ENCODE measurements at regions not wholly inside any gene's neighbourhood (a gene's known extent, or its start where the extent isn't known, plus 50 kb on each side); places are given as distances from the start of the nearest gene placed in this dataset.

- Mint-ChIP-seq H3K4me1 (no peaks in the 10 kb centered on the region), H3K9me3 (ENCODE audit: low read depth) (no peaks in the 10 kb centered on the region), H3K36me3 (ENCODE audit: low read depth) (no peaks in the 10 kb centered on the region), H3K27me3 (peaks cover 2% of the 10 kb centered on the region), H3K27ac (no peak overlapping the region), H3K4me3 (no peak overlapping the region)
- POLR2A ChIA-PET = interaction anchor here (0.7 kb wide), 1 partner anchor 100 kb away, joined by 3 read pairs; no protein-coding TSS in a partner anchor
- intact Hi-C loops (cut with DNase I, micrococcal nuclease) = no loop called here
- no peak for DNase-seq
- no peak for ATAC-seq
- CTCF ChIA-PET = no interaction called here
Observed at GRCh38 chr17:33481652-33482051, 188.6 kb upstream of the ASIC2 start.

- no peaks in the 10 kb centered on the region for H3K36me3 Mint-ChIP-seq (ENCODE audit: low read depth)
- no peaks in the 10 kb centered on the region for H3K9me3 Mint-ChIP-seq (ENCODE audit: low read depth)
- intact Hi-C loops (cut with DNase I, micrococcal nuclease) = no loop called here
Observed at GRCh38 chr17:33482636-33483035, 189.5 kb upstream of the ASIC2 start.

DNA sequence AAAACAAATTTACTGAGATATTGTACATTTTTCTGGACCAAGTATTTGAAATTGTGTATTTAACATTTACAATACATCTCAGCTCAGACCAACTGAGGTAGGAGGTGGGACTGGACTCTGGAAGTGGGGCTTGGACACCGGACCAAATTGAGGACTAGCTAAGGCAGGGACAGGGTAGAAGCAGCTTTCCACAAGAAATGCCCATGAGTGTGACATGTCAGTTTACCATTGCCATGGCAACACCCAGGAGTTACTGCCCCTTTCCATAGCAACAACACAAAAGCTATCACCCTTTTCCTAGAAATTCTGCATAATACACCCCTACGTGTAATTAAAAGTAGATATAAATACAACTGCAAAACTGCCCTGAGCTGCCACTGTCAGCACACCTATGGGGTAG, 191.5 kb upstream of the ASIC2 start:
- no peak overlapping the region for H3K4me3 Mint-ChIP-seq
- ATAC-seq = no peak
- H3K27ac Mint-ChIP-seq = no peak overlapping the region
- no peak for DNase-seq
- peaks cover 2% of the 10 kb centered on the region for H3K27me3 Mint-ChIP-seq
- no peaks in the 10 kb centered on the region for H3K9me3 Mint-ChIP-seq (ENCODE audit: low read depth)
- intact Hi-C loops (cut with DNase I, micrococcal nuclease) = no loop called here
- ChIA-PET CTCF (no interaction called here), POLR2A (no interaction called here)
- no peaks in the 10 kb centered on the region for H3K36me3 Mint-ChIP-seq (ENCODE audit: low read depth)
- H3K4me1 Mint-ChIP-seq = no peaks in the 10 kb centered on the region

More at GRCh38 chr17:33482636-33483035, 189.5 kb upstream of the ASIC2 start:
- ATAC-seq = no peak
- CTCF ChIA-PET = no interaction called here
- Mint-ChIP-seq H3K27ac (no peak overlapping the region), H3K4me3 (no peak overlapping the region), H3K4me1 (no peaks in the 10 kb centered on the region), H3K27me3 (peaks cover 2% of the 10 kb centered on the region)
- POLR2A ChIA-PET = no interaction called here
- DNase-seq = no peak

DNA sequence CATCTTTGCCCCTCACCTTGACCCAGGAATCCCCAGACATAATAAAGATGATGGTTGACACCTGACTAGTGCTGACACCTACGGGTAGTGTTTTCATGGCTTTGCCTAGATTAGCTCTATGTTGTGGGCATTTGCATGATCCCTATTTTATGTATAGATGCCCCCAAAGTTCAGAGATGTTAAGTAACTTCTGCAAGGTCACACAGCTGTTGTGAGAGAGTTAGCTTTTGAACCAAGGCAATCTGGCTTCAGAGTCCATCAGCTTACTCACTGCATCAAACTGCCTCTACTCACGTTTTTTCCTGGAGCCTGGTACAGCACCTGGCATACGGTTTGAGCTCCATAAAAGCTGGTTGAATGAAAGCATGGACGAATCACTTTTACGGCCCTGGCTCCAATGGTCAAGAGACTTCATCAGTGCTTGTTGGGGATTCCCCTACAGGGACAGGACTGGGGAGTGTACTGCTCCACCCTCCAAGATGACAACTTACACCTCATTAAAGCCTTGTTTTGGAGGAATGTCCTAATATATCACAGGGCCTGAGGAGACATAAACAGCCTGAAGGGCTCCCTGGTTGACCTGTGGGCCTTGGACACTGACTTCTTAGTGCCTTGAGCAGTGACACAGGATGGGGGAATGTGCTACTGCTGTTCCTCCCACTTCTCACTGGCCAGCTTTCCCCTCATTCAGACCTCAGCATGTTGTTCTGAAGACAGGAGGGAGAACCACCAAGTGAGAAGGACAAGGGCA, 193.2 kb upstream of the ASIC2 start:
- ChIA-PET CTCF (interaction anchor here (0.6 to 0.7 kb wide), 2 partner anchors 13 to 80 kb away, joined by 4 to 5 read pairs; no protein-coding TSS in a partner anchor), POLR2A (no interaction called here)
- DNase-seq = no peak
- no peak for ATAC-seq
- H3K27me3 Mint-ChIP-seq = peaks cover 2% of the 10 kb centered on the region
- no peaks in the 10 kb centered on the region for H3K36me3 Mint-ChIP-seq (ENCODE audit: low read depth)
- no peak overlapping the region for H3K27ac Mint-ChIP-seq
- intact Hi-C loops (cut with DNase I, micrococcal nuclease) = no loop called here
- H3K9me3 Mint-ChIP-seq (ENCODE audit: low read depth) = no peaks in the 10 kb centered on the region
- no peaks in the 10 kb centered on the region for H3K4me1 Mint-ChIP-seq
- no peak overlapping the region for H3K4me3 Mint-ChIP-seq

DNA sequence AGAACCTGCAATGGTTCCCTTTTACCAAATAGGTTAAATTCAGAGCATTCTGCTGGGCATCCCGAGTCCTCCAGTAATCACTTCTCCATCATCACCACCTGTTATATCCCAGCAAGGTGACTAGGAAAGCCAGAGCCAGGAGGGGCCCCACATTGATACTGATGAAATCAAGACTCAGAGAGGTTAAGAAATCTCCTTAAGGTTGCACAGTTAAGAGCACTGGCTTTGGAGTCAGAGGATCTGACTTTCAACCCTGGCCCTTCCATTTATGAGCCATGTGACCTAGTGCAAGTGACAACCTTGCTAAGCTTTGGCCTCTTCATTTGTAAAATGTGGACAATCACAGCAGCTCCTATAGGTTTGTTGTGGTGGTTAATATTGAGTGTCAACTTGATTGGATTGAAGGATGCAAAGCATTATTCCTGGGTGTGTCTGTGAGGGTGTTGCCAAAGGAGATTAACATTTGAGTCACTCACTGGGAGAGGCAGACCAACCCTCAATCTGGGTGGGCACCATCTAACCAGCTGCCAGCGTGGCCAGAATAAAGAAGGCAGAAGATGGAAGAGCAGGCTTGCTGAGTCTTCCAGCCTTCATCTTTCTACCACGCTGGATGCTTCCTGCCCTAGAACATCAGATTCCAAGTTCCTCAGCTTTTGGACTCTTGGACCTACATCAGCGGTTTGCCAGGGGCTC, 194.2 kb upstream of the ASIC2 start:
- intact Hi-C loops (cut with DNase I, micrococcal nuclease) = no loop called here
- Mint-ChIP-seq H3K36me3 (ENCODE audit: low read depth) (no peaks in the 10 kb centered on the region), H3K4me1 (no peaks in the 10 kb centered on the region), H3K27ac (no peak overlapping the region), H3K4me3 (no peak overlapping the region), H3K9me3 (ENCODE audit: low read depth) (no peaks in the 10 kb centered on the region), H3K27me3 (peaks cover 2% of the 10 kb centered on the region)
- ATAC-seq (no peak), DNase-seq (no peak)
- POLR2A ChIA-PET = no interaction called here
- CTCF ChIA-PET = interaction anchor here (0.6 kb wide), 1 partner anchor 91 kb away, joined by 3 read pairs; no protein-coding TSS in a partner anchor

DNA sequence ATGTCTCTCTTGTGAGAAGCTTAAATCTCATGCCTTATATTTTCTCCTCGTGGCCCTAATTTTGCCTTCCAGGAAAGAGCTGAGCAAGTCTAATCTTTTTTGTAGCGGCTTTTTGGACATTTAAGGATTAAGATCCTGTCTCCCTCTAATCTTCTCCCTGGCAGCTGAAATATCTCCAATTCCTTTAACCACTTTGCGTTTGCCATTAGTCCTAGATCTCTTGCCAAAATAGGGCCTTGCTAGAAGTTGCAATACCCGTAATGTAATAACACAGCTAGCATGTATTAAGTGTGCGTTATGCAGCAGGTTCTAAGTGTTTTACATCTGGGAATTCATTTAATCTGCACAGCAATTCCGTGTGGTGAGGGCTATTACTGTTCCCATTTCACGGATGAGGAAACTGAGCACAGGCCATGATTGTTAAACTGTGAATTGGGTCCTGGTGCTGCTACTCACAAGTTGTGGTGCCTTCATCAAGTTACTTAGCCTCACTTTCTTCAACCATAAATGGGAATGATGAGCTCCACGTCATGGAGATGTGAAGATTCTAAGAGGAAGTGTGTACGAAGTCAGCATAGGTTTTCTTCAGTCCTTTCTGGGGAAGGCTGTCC, 198.9 kb upstream of the ASIC2 start:
- ChIA-PET POLR2A (no interaction called here), CTCF (interaction anchor here (0.6 kb wide), 1 partner anchor 494 kb away, joined by 3 read pairs; no protein-coding TSS in a partner anchor)
- ATAC-seq (no peak), DNase-seq (no peak)
- H3K4me1 Mint-ChIP-seq = no peaks in the 10 kb centered on the region
- H3K9me3 Mint-ChIP-seq (ENCODE audit: low read depth) = no peaks in the 10 kb centered on the region
- H3K27me3 Mint-ChIP-seq = peaks cover 5% of the 10 kb centered on the region
- no peak overlapping the region for H3K4me3 Mint-ChIP-seq
- no peak overlapping the region for H3K27ac Mint-ChIP-seq
- intact Hi-C loops (cut with DNase I, micrococcal nuclease) = no loop called here
- H3K36me3 Mint-ChIP-seq (ENCODE audit: low read depth) = no peaks in the 10 kb centered on the region

GRCh38 chr17:33492731-33493265, 199.7 kb upstream of the ASIC2 start:
- Mint-ChIP-seq H3K27ac (no peak overlapping the region), H3K4me3 (no peak overlapping the region), H3K27me3 (peaks cover 5% of the 10 kb centered on the region), H3K9me3 (ENCODE audit: low read depth) (no peaks in the 10 kb centered on the region), H3K4me1 (no peaks in the 10 kb centered on the region), H3K36me3 (ENCODE audit: low read depth) (no peaks in the 10 kb centered on the region)
- ATAC-seq (no peak), DNase-seq (no peak)
- ChIA-PET CTCF (interaction anchor here (0.6 kb wide), 2 partner anchors 23 to 495 kb away, joined by 3 read pairs; no protein-coding TSS in a partner anchor), POLR2A (no interaction called here)
- intact Hi-C loops (cut with DNase I, micrococcal nuclease) = no loop called here

- Mint-ChIP-seq H3K36me3 (ENCODE audit: low read depth) (no peaks in the 10 kb centered on the region), H3K27me3 (peaks cover 5% of the 10 kb centered on the region), H3K27ac (no peak overlapping the region), H3K4me1 (no peaks in the 10 kb centered on the region), H3K4me3 (no peak overlapping the region), H3K9me3 (ENCODE audit: low read depth) (no peaks in the 10 kb centered on the region)
- intact Hi-C loops (cut with DNase I, micrococcal nuclease) = no loop called here
- ChIA-PET POLR2A (no interaction called here), CTCF (no interaction called here)
- DNase-seq = no peak
- ATAC-seq = no peak
Observed at GRCh38 chr17:33493566-33493965, 200.5 kb upstream of the ASIC2 start.

- Mint-ChIP-seq H3K9me3 (ENCODE audit: low read depth) (no peaks in the 10 kb centered on the region), H3K4me1 (no peaks in the 10 kb centered on the region), H3K27me3 (peaks cover 5% of the 10 kb centered on the region), H3K4me3 (no peak overlapping the region), H3K36me3 (ENCODE audit: low read depth) (no peaks in the 10 kb centered on the region), H3K27ac (no peak overlapping the region)
- ATAC-seq = no peak
- intact Hi-C loops (cut with DNase I, micrococcal nuclease) = no loop called here
- ChIA-PET POLR2A (no interaction called here), CTCF (no interaction called here)
- no peak for DNase-seq
Observed at GRCh38 chr17:33494151-33494550, 201.1 kb upstream of the ASIC2 start.

GRCh38 chr17:33497623-33498022, 204.5 kb upstream of the ASIC2 start:
- intact Hi-C loops (cut with DNase I, micrococcal nuclease) = no loop called here
- Mint-ChIP-seq H3K27ac (no peak overlapping the region), H3K36me3 (ENCODE audit: low read depth) (no peaks in the 10 kb centered on the region), H3K27me3 (peaks cover 5% of the 10 kb centered on the region), H3K9me3 (ENCODE audit: low read depth) (no peaks in the 10 kb centered on the region), H3K4me1 (no peaks in the 10 kb centered on the region), H3K4me3 (no peak overlapping the region)
- ATAC-seq (no peak), DNase-seq (no peak)
- ChIA-PET CTCF (interaction anchor here (0.6 kb wide), 1 partner anchor 157 kb away, joined by 3 read pairs; no protein-coding TSS in a partner anchor), POLR2A (no interaction called here)

DNA sequence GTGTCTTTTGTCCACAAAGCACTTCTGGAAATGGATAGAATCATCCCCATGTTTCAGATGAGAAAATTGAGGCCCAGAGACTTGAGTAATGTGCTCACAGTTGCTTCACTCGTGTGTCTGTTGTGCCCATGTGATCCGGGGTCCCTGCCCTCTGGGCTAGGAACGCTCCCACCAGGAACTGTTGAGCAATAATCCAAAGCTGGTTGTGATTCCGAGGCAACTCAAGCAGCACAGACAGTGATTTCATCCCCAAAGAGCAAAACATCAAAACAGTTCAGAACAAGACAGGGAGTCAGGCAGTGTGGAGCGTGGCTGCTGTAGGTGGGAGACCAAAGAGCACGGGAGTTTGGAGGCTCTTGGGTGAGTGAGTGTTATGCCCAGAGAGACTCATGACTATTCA, 205.0 kb upstream of the ASIC2 start:
- DNase-seq = no peak

More for the DNA sequence above, 205.0 kb upstream of the ASIC2 start:
- Mint-ChIP-seq H3K9me3 (ENCODE audit: low read depth) (no peaks in the 10 kb centered on the region), H3K36me3 (ENCODE audit: low read depth) (no peaks in the 10 kb centered on the region), H3K4me1 (no peaks in the 10 kb centered on the region), H3K4me3 (no peak overlapping the region), H3K27ac (no peak overlapping the region), H3K27me3 (peaks cover 5% of the 10 kb centered on the region)
- POLR2A ChIA-PET = no interaction called here
- CTCF ChIA-PET = interaction anchor here (0.6 kb wide), 1 partner anchor 157 kb away, joined by 3 read pairs; no protein-coding TSS in a partner anchor
- no peak for ATAC-seq
- intact Hi-C loops (cut with DNase I, micrococcal nuclease) = no loop called here

All from activated CD4-positive, alpha-beta T cell treated with anti-CD3 and anti-CD28 coated beads for 36 hours (primary cell).